HG02885 (cell line): ENCODE measurements at regions not wholly inside any gene's neighbourhood (a gene's known extent, or its start where the extent isn't known, plus 50 kb on each side); places are given as distances from the start of the nearest gene placed in this dataset.
A peak's percentile ranks its signal among the peaks of the same experiment; 100 is the strongest.

Source experiments
- ATAC-seq: cut with Tn5 transposase; IDR thresholded peaks from one replicate; pipeline ENCODE4 v1.9.1; 2021; ENCODE audit warnings: mild to moderate bottlenecking; ENCODE audit not compliant: unreplicated experiment, poor library complexity

DNA sequence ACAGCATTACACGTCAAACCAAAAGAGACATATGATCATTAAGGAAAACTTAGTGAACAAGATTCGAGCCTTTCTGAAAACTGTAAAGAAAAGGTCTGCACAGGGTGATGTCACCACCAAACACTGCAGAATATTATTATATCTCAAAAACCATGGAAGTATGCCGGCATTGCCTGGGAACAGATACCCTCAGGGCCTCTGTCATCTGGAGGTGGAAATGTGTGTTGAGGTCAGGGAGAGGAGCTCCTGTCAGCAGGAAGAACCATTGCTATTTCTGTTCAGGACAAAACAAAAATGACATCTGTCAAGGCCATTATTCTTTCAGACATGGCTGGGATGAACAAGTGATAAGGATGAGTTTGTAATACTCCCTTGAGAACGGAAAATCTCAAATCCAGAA lies 365.9 kb upstream of the TRIB2 start:
- no peak for ATAC-seq

DNA sequence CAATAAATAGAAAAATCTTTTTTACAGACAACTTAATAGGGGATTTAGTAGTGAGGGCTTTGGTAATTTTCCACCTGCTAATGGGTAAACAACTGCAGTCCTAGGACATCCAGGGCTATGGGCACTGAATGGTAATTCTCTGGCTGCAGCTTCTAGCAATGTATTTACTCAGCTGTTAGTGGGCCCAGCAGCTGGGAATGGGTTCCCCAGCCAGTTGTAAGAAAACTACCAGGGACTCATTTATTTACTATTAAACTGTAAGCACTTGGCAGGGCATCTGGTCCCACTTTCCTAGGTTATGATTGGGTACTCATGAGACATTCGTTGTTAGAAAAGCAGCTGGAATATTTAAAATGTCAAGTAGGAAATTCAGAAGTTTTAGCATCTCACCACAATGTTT lies 363.8 kb upstream of the TRIB2 start:
- ATAC-seq = no peak

DNA sequence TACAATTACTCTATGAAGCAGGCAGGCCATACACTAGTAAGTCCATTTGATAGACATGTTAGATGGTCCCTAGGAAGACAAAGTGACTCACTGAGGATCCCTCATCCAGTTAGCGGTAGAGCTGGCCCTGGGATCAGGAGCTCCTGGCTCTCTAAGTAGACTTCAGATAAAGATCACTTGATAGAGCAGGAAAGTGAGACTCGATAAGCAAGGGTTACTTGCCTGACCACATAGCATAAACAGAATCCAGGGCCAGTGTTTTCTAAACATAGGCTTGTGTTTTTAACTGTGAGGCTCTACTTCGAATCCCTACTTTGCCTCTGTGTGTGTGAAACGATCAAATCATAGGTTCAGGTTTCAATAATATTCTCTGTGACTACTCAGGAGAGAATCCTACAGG lies 355.2 kb upstream of the TRIB2 start:
- no peak for ATAC-seq

GRCh38 chr2:12363138-12363537 lies 353.6 kb upstream of the TRIB2 start:
- ATAC-seq = no peak

- ATAC-seq = no peak
These were observed 353.2 kb upstream of the TRIB2 start for GRCh38 chr2:12363569-12363968.

DNA sequence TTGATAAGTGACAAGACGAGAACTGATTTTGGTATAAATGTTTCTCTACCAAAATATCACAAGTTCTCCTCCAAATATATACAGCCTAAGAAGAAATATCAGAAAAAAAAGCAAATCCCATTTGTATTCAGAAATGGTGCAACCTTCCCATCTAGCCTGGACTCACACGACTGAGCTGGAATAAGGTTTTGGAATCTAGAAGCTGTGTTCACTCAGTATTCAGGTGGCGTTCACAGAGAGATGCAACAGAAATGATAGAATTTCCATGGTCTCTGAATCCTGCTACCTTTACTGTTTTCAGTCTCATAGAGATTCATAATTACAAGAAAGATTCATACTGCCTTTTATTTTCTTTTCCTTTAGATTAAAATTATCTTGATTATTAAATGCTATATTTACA lies 347.2 kb upstream of the TRIB2 start:
- no peak for ATAC-seq

DNA sequence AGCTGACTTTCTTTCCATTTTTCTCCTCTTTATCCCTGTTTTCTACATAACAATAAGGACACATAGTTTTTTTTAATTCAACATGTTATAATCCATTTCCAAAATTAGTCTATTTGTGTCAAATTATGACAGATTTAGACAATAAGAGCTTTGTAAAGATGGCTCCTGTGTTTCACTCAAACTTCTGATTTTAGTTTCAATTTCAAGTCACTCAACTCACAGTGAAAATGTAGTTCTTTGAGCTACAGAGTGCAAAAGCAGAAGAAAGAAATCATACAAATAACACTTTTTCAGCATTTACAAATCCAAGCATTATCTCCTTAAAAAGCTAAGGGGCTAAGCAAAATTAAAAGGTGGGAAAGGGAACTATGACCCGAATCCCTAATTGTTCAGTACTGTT lies 340.7 kb upstream of the TRIB2 start:
- ATAC-seq = no peak

DNA sequence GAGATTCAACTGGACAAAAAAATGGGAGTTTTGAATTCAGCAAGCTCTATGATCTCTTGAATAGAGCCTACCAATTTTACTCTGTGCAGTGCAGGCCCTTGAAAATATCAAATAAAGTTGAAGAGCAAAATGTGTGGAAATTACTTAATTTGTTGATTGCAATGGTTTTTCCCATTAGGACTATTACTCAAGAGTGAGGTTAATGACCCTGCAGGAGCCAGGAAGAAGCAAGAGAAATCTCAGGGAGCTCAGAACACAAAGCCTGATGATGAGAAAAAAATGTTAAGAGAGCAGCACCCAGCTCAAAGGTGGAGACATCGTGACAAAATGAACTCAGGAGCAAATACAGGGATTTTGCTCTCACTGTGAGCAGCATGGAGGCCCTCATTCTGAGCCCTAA lies 337.6 kb upstream of the TRIB2 start:
- no peak for ATAC-seq

- no peak for ATAC-seq
These were observed 335.0 kb upstream of the TRIB2 start for GRCh38 chr2:12381543-12382325.

DNA sequence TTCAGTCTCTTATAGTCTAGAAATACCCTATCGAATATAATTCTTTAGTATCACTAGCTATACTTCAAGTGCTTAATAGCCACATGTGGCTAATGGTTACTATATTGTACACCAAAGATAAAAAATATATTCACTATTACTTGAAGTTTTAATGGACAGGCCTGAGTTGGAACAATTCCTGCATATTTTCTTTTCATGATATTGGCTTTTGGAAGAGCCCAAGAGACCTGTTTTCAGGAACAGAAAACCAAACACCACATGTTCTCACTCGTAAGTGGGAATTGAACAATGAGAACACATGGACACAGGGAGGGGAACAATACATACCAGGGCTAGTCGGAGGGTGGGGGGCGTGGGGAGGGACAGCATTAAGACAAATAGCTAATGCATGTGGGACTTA lies 334.4 kb upstream of the TRIB2 start:
- no peak for ATAC-seq

GRCh38 chr2:12389344-12390045 lies 327.2 kb upstream of the TRIB2 start:
- ATAC-seq = no peak

DNA sequence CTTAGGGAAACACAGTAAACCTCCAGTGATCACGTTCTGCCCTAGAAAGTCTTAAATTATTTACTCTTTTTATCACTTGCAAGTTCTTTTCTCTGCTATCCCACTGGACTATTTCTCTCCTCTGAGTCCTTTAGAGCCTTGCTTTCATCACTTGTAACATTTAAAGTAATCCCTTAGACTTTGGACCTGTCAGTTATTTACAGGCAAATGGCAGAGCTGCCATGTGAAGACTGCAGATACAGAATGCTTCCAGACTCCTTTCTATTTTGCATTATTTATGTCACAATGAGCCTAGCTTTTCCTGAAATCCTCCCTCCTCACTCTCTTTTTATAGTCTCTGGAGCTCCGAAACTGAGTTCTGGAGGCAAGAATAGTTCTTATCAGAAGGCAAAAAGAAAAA lies 325.6 kb upstream of the TRIB2 start:
- ATAC-seq = no peak

DNA sequence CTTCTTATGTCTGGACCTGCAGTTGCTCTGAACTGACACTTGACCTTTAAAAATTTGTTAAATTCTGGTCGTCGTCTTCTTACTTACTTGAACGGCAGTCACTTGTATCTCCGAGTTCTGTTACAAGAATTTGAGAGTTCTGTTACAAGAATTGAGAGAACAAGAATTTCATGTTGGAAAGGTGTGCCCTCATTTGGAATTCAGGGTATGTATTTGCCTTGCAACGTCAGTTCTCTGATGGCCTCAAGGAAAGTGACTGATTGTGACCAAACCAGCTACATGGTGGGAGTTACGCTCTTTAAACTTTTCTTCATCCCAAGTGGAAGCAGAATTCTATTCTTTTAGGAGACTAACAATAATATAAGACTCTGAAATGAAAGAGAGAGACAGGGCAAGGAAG lies 320.0 kb upstream of the TRIB2 start:
- ATAC-seq = no peak

DNA sequence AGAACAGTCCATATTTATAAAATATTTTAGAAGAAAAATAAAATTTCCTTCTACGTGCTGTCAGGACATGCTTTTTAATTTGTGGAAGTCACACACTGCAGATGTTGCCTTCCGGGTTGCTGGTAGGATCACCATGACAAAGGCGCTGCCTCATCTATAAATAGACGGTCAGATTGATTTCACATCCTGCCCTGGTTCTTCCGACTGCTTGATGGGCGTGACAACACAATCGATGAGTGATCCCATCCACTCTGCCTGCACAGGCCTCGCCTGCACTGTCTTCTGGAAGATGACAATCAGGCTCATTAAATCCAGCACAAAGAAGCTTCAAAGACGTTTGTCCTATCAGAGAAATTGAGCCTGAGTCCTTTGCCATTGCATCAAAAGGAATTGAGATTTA lies 318.9 kb upstream of the TRIB2 start:
- ATAC-seq = peak; percentile 72

DNA sequence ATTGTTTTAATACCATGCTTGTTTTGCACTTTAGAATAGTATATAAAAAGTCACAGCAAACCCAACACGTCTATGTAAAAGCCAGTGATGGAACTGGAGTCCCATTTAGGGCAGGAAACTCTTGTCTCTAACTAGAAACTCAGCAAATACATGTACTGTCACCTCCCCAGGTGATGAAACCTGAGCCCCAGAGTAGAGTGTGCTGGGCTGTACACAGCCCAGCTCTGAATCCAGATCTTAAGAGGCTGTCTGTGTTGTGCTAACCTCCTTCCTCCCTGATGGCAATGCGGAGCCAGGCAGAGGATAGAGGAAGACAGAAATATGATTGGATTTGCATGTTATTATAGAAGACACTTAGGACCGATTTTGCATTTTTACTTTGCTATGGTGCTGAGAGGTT lies 317.5 kb upstream of the TRIB2 start:
- no peak for ATAC-seq

- ATAC-seq = no peak
These were observed 316.2 kb upstream of the TRIB2 start for GRCh38 chr2:12400543-12400942.

GRCh38 chr2:12402440-12403139 lies 314.1 kb upstream of the TRIB2 start:
- ATAC-seq = no peak

DNA sequence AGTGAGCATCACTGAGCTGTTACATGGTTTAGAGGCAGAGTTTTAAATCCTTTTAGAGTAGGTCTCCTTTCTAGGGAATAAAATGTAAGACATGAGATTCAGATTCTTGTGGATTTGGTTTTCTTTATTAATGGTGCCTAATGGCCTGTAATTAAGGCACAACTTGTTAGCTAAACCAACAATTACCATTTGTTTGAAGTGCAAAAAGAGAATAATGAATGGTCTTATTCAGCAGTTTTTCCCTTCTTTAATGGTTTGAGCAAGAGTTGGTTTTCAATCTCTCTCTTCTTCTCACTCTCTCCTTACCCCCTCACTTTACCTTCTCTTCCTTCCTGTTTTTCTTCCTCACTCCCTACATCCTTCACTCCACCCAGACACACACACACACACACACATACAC lies 312.2 kb upstream of the TRIB2 start:
- no peak for ATAC-seq

DNA sequence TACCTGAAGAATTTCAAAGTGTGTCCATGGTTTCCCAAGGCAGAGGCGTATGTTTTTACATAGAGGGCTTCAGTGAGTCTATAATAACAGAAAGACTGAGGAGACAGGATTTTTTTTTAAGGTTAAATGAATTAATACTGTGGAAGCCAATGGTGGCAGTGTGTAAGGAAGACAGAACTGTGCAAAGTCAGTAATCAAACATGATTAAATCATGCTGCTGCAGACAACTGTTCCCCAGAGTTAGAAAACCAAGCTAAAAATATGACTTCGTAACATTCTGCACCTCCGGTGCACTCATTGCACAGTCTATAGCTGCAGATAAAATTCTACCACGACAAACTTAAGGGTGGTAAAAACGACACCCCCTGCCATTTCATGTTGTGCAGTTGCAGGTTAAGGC lies 309.6 kb upstream of the TRIB2 start:
- no peak for ATAC-seq

DNA sequence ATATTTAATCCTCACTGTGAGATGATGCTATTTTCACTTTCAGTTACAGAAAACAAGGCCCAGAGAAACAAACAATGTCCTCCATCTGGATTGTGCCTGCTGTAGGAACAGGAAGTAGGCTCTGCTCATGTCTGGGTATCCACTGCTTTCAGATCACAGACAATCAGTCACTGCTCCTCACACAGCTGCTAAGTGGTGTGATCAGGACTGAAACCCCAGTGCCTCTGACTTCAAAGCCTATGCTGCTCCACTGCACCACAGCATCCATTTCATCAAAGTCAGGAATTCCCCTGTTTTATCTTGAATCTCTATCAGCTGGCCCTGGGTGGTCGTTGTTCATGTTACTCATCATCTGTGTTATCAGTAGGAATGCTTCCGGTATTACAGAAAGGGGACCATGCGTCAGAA lies 303.8 kb upstream of the TRIB2 start:
- ATAC-seq = peak; percentile 95

DNA sequence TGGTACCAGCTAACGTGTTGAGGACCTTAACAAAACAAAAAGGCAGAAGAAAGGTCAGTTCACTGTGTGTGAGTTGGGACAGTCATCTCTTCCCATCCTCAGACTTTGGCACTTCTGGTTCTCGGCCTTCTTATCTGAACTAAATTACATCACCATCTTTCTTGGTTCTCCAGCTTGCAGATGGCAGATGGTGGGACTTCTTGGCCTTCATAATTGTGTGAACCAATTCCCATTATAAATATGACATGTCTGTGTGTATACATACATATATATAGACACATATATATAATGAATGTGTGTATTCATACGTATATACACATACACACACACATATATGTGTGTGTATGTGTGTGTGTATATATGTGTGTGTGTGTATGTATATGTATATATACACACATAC lies 301.2 kb upstream of the TRIB2 start:
- no peak for ATAC-seq
